ENCODE measurements at regions not wholly inside any gene's neighbourhood (a gene's known extent, or its start where the extent isn't known, plus 50 kb on each side); places are given as distances from the start of the nearest gene placed in this dataset.
"Not testable (repeated sequence)": the region's sequence is repeated elsewhere in the genome, so short reads cannot be mapped to it uniquely, and the experiment has no call there.

- DNase-seq, result no peak
Observed at GRCh38 chr2:13649918-13650317, 933.2 kb downstream of the TRIB2 start.

GRCh38 chr2:13650586-13651180 lies 933.9 kb downstream of the TRIB2 start:
- no peak for DNase-seq

DNA sequence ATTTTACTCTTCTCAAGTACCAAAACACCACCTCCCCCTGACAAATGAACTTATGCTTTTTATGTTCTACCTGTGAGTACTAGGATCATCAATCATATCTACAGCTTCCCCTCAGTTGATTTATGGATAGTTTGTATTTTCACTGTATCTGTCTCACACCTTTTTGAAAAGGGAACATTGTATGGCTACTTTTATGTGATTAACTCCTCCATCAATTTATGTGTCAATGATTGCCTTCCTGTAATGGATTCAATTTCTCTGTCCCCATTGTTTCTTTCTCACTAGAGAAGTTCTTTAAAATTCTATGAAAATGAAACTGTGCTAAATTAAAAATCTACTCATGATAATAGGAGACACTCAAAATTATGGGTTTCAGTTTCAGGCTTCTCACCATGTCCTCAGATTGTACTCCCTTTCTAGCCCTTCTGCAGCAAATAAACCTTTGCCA lies 935.0 kb downstream of the TRIB2 start:
- DNase-seq, result no peak

DNA sequence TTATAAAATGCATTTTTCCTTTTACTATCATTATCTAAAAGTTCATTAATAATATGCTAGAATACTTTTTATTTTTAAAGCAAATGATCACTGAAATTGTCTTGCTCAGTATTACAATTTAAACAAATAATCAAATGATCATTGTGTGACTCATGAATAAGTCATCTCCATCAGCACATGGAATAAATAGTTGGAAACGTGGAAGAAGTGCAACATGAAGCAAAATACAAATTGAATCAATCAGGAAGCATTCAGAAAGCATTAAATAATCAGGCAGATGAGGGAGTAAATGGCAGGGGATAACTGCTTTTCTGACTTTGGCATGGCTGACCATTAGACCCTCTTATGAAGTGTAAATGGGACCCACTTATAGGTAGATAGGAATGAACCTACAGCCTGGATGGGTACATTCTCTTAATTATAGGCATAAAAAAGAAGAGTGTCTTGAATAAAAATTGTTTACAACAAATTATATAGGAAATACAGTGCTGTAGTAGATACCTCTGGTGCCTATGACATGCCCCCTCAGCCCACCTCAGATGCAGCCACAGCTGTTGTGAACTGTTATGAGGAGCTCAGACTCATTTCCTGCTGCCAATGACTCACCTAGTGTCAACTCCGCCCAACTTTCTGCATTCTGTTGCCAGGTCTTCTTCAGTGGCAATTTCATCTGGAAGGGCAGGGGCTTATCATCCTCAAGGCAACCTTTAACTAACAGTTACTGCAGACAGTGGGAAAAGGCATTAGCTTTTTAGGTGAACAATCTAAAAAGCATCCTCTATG lies 936.0 kb downstream of the TRIB2 start:
- no peak for DNase-seq

GRCh38 chr2:13654416-13654815 lies 937.7 kb downstream of the TRIB2 start:
- DNase-seq, result no peak

DNA sequence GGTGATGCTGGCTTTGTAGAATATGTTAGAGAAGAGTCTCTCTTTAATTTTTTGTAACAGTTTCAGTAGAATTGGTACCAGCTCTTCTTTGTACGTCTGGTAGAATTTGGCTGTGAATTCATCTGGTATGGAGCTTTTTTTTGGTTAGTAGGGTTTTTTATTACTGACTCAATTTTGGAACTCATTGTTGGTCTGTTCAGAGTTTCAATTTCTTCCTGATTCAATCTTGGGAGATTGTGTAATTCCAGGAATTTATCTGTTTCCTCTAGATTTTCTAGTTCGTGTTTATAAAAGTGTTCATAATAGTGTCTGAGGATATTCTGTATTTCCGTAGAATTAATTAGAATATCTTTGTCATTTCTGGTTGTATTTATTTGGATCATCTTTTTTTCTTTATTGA lies 943.5 kb downstream of the TRIB2 start:
- DNase-seq, result no peak

DNA sequence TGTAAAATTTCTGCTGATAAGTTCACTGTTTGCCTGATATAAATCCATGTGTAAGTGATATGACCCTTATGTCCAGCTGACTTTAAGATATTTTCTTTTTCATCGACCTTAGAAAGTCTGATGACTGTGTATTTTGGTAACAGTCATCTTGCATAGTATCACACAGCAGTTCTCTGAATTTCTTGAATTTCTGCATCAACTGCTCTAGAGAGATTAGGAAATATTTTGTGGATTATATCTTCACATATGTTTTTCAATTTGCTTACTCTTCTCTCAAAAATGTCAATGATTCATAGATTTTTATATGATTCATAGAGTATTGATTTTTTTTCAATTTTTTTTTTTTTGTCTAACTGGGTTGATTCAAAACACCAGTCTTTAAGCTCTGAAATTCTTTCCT lies 945.3 kb downstream of the TRIB2 start:
- DNase-seq, result no peak

DNA sequence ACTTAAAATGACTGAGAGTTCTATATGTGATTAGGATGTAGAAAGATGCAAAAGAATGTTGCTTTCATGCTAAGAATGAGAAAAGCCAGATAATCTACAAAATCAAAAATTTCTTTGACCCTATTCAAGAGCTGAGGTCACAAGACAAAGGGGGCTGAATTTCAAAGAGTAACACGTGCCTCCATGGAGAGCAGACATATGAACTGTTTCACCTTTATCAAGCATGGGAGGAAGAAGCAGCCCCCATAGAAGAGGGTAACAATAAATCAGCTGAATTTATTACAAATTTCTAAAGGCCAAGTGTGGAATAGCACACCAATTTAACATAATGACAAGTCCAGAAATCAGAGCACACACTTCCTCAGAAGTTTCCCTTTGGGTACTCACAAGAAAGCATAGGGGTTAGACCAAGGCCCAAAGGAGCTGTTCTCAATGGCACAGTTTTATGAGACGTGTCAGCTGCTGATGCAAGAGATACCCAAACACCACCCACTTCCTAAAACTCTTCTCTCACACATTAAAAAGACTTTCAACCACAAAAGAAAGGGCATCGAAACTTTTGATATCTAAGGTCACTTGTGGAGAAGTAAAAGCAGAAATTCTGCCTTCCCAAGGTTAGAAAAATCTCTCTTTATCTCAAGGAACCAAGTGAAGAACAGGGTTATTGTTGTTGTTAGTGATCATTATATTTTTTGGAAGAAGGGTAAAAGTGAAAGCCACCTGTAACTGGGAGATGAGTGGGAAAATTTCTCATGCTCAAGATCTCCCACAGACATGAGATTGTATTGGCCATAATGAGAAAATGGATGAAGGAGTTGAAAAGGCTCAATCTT lies 950.1 kb downstream of the TRIB2 start:
- no peak for DNase-seq

DNA sequence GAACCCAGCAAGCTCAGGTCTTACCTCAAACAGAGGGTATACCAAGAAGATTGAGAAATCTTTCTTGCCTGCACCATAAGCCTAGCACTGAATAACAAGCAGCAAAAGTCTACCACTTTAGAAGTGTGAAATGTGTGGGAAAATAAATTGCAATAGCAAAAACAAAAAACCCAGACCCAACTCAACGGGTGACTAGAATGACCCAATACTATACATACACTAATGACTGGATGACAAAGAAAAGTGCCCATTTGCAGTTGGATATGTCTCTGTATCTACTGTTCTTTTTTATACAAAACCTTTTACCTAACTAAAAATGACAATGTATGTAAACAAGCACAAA lies 950.6 kb downstream of the TRIB2 start:
- no peak for DNase-seq

- no peak for DNase-seq
Observed at GRCh38 chr2:13669607-13670006, 952.9 kb downstream of the TRIB2 start.

DNA sequence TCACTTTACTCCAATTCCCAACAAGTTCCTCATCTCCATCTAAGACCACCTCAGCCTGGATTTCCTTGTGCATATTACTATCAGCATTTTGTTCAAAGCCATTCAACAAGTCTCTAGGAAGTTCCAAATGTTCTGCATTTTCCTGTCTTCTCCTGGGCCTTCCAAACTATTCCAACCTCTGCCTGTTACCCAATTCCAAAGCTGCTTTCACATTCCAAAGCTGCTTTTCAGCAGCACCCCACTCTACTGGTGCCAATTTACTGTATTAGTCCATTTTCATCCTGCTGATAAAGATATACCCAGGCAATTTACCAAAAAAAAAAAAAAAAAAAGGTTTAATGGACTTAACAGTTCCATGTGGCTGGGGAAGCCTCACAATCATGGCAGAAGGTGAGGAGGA lies 957.1 kb downstream of the TRIB2 start:
- DNase-seq, result not testable (repeated sequence)

- DNase-seq, result no peak
Observed at GRCh38 chr2:13676269-13676668, 956.2 kb upstream of the LRATD1 start.

- no peak for DNase-seq
Observed at GRCh38 chr2:13681936-13682335, 950.6 kb upstream of the LRATD1 start.

DNA sequence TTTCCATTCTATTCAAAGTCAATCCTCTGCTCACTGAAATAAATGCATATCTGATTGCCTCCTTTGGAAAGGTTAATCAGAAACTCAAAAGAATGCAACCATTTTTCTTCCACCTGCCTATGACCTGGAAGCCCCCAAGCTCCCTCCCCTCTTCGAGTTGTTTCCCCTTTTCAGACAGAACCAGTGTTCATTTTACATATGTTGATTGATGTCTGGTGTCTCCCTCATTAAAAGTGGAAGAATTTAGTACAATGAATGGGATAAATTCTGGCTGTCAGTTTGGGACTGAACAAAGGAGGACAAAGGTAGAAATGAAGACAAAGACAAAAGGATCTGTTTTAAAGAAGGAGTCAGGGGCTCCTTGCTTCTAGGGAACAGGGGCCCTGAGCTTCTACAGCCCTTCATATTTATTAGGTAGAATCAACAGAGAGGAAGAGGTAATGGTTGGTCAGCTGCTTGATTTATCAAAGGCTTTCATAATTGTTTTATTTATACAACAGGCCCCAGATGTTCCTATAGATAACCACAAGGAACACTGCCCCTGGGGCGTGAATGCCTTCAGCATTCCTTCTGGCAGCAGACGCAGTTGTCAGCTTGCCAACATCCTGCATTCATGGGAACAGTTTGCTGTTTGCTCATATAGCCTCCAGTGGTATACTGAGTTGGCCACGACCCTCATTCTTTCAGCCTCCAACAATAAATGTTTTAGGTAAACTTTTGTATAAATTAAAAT lies 949.8 kb upstream of the LRATD1 start:
- DNase-seq, result peak; percentile 38

GRCh38 chr2:13686262-13686661 lies 946.3 kb upstream of the LRATD1 start:
- DNase-seq, result no peak

DNA sequence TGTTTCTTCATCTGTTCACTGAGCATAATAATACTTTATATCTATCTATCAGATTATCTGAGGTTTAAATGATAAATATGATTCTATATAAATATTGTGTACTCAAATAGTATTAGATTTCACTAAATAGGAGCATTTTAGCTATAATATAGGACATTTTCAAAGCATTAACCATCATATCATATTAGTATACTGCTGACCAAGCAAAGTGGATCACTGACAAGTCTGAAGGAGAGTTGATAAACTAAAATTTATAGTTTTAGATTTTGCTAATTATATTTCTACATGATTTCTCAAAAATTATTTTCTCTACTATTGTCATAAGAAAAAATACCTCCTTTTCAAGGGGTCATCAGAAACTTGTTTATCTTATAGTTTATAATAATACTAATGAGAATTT lies 937.8 kb upstream of the LRATD1 start:
- no peak for DNase-seq

DNA sequence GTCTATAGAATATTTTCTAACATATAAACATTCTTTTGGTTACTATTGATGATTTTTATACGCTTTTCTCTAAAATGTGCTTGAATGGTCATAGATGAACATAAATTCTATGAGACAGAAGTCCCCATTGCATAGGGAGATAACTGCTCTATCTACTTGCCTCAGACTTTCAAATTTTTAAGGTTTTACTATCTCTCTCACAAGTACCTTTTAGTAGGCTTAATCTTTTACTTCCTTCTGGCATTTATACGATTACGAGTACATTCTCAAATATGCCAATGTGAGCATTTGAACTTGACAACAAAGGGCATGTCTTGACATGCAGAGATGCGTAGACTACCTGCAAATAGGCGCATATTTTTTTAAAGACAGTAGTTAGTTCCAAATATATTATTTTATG lies 935.9 kb upstream of the LRATD1 start:
- no peak for DNase-seq

GRCh38 chr2:13698847-13699246 lies 933.7 kb upstream of the LRATD1 start:
- DNase-seq, result no peak

GRCh38 chr2:13699939-13700338 lies 932.6 kb upstream of the LRATD1 start:
- not testable (repeated sequence) for DNase-seq

DNA sequence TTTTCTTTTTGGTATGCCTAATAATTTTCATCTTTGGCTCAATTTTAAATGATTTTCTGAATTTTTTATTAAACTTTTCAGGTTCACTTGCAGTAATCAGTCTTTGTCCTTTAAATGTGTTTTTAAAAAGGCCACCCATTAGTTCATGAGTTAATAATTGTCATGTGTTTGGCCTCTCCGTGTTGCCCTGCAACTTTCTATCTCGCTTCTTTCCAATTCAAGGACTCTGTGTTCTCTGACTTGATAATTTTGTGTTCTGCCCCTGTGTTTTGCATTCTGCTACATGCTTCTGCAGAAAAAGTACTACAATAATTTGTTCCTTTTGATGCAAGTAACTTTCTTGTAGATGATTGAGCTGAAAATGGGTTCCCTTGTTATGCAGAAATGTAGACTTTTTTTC lies 921.4 kb upstream of the LRATD1 start:
- no peak for DNase-seq

- no peak for DNase-seq
Observed at GRCh38 chr2:13714466-13714865, 918.1 kb upstream of the LRATD1 start.

DNA sequence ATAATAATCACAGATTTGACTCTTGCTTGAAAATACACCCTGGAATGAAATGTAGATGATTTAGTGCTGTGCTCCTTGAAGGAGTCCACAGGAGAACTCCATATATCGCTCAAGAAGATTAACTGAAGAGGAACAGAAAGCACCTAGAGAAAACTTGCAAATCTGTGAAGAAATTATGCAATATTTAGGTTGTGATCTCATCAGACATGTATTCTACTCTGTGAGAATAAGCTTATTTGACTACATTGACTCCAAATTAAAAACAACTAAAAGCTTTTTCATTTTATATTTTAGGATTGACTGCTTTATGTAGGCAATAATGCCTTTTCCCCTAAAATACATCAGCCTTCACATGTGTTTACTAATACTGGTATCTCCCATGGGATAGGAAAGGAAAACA lies 906.6 kb upstream of the LRATD1 start:
- no peak for DNase-seq

DNA sequence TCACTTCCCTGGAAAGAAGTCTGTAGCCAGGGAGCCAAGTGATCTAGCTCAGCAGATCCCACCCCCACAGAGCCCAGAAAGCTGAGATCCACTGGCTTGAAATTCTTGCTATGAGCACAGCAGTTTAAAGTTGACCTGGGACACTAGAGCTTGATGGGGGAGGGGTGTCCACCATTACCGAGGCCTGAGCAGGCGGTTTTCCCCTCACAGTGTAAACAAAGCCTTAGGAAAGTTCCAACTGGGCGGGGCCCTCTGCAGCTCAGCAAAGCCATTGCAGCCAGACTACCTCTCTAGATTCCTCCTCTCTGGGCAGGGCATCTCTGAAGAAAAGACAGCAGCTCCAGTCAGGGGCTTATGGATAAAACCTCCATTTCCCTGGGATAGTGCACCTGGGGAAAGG lies 887.2 kb upstream of the LRATD1 start:
- DNase-seq, result no peak
